Psoas muscle (tissue), 7 donors: ENCODE measurements at regions not wholly inside any gene's neighbourhood (a gene's known extent, or its start where the extent isn't known, plus 50 kb on each side); places are given as distances from the start of the nearest gene placed in this dataset.

Experiments
- ATAC-seq, 4 donors: fragments of 200-7000 bp; cut with Tn5 transposase; one replicate each; pipeline ENCODE4 v1.9.1; 2020; ENCODE audit warnings: moderate library complexity in 3 of 4, mild to moderate bottlenecking in 2 of 4
- DNase-seq, 2 donors: peaks; one replicate each; pipeline ENCODE4 v3.0.0-alpha.2; 2020
- H3K27ac ChIP-seq: fragments of 200-600 bp; one replicate; pipeline ENCODE4 v1.8.0; 2022
- H3K27me3 ChIP-seq, 3 donors: fragments of 200-600 bp in 1 of 3; one replicate each; pipeline versions ENCODE4 v1.6.1 to v1.8.0; 2013 to 2022; ENCODE audit warnings: low read length in 2 of 3, mild to moderate bottlenecking in 2 of 3, moderate library complexity in 1 of 3; ENCODE audit not compliant: insufficient read depth in 3 of 3
- H3K36me3 ChIP-seq, 2 donors: fragments of 200-600 bp in 1 of 2; one replicate each; pipeline versions ENCODE4 v1.6.1 to v1.8.0; 2013 to 2022; ENCODE audit warnings: low read depth in 1 of 2, mild to moderate bottlenecking in 1 of 2, moderate library complexity in 1 of 2; ENCODE audit not compliant: insufficient read depth in 1 of 2
- H3K4me1 ChIP-seq: fragments of 200-600 bp; one replicate; pipeline ENCODE4 v1.8.0; 2022
- H3K4me3 ChIP-seq: fragments of 200-600 bp; one replicate; pipeline ENCODE4 v1.8.0; 2022; ENCODE audit warnings: mild to moderate bottlenecking
- H3K9me3 ChIP-seq: fragments of 200-600 bp; one replicate; pipeline ENCODE4 v1.8.0; 2022
- WGBS, 3 donors: extraction: QIAGEN DNeasy Blood & Tissue Kit; methylation state at CpG; one replicate each; pipeline versions ENCODE4 v1.1.6 to v1.1.7; 2013; 5-methylcytosine and 5-hydroxymethylcytosine counted together
- intact Hi-C, 2 donors: fragments of 100-400 bp; cut with DNase I; formaldehyde crosslinking; loops; one replicate each; pipeline versions ENCODE4 v1.11.0 to v1.14.2; 2022
- TF ChIP-seq, protein P1 (sequence below): fragments of 200-600 bp; IDR thresholded peaks from one replicate; pipeline ENCODE4 v1.8.0; 2022; ENCODE audit warnings: antibody characterized with exemption
- donor health status: healthy with polysubstance abuse.
- donor health status: DM: no; HTN: no; CAD: no; lungs with moderate emphysema.
- donor health status: Bipolar disorder and iron deficiency.
- donor health status: healthy.
- donor health status: DM: yes; HTN: yes; CAD: no.
- donor health status: DM: no; HTN: no; CAD: no.
- donor health status: DM: yes; HTN: yes; CAD: no.

DNA sequence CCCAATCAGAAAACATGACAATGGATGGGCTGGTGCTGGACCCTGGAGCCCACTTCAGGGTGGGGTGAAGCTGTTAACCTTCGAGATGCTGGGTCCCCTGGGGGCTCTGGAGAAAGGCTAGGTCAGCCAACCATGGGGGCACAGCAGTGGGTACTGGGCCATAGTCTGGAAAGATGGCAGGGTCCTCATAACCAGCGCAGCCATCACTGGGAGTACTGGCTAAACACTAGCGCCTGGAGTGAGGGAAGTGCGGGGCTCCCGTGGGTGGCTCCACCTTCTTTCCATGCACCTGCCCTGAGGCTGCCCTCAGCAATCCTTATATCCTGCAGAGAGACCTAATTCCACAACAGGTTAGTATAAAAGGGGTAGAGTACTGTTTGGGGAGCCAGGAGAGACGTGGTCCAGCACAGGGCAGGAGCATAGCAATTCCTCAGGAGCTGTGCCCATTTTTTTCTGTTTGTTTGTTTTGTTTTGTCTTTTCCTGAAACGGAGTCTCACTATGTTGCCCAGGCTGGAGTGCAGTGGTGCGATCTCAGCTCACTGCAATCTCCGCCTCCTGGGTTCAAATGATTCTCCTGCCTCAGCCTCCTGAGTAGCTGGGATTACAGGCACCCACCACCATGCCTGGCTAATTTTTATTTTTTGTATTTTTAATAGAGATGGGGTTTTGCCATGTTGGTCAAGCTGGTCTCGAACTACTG, 122.6 kb upstream of the MEF2A start:
- peaks cover 0 to 2% (median 0%) of the 10 kb centered on the region in 3 donors for H3K27me3 ChIP-seq
- peak overlapping the region; percentile 72 for H3K27ac ChIP-seq
- peaks cover 43% of the 10 kb centered on the region for H3K4me1 ChIP-seq
- H3K4me3 ChIP-seq = peak overlapping the region; percentile 33
- 50 to 64% (median 58%) methylated on average over 10 of the region's 10 CpGs for WGBS, 3 donors
- intact Hi-C loops = loop anchor here (5.0 to 10.0 kb wide), 2 partner anchors 122 to 124 kb away; partner anchors contain the start of gene MEF2A (in 2 of the 2)
- no peaks in the 10 kb centered on the region for H3K9me3 ChIP-seq
- ATAC-seq (peak in 2 of 4 donors; percentile 11 to 15), DNase-seq (no peak)
- H3K36me3 ChIP-seq = no peaks in the 10 kb centered on the region
- TF ChIP-seq, protein P1, sequence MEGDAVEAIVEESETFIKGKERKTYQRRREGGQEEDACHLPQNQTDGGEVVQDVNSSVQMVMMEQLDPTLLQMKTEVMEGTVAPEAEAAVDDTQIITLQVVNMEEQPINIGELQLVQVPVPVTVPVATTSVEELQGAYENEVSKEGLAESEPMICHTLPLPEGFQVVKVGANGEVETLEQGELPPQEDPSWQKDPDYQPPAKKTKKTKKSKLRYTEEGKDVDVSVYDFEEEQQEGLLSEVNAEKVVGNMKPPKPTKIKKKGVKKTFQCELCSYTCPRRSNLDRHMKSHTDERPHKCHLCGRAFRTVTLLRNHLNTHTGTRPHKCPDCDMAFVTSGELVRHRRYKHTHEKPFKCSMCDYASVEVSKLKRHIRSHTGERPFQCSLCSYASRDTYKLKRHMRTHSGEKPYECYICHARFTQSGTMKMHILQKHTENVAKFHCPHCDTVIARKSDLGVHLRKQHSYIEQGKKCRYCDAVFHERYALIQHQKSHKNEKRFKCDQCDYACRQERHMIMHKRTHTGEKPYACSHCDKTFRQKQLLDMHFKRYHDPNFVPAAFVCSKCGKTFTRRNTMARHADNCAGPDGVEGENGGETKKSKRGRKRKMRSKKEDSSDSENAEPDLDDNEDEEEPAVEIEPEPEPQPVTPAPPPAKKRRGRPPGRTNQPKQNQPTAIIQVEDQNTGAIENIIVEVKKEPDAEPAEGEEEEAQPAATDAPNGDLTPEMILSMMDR = no peak

- H3K27me3 ChIP-seq = peaks cover 0 to 2% (median 0%) of the 10 kb centered on the region in 3 donors
- TF ChIP-seq, protein P1 = no peak
- no peaks in the 10 kb centered on the region for H3K9me3 ChIP-seq
- H3K36me3 ChIP-seq = no peaks in the 10 kb centered on the region
- whole genome bisulfite sequencing, 3 donors = 23 to 38% (median 35%) methylated on average over 13 of the region's 13 CpGs
- H3K27ac ChIP-seq = peak overlapping the region; percentile 72
- ATAC-seq (peak; percentile 69 to 82 (median 73)), DNase-seq (no peak)
- H3K4me3 ChIP-seq = no peak overlapping the region
- intact Hi-C loops = loop anchor here (5.0 to 10.0 kb wide), 2 partner anchors 121 to 123 kb away; partner anchors contain the start of gene MEF2A (in 2 of the 2)
- peaks cover 38% of the 10 kb centered on the region for H3K4me1 ChIP-seq
These were observed 121.9 kb upstream of the MEF2A start for GRCh38 chr15:99443768-99444446.

DNA sequence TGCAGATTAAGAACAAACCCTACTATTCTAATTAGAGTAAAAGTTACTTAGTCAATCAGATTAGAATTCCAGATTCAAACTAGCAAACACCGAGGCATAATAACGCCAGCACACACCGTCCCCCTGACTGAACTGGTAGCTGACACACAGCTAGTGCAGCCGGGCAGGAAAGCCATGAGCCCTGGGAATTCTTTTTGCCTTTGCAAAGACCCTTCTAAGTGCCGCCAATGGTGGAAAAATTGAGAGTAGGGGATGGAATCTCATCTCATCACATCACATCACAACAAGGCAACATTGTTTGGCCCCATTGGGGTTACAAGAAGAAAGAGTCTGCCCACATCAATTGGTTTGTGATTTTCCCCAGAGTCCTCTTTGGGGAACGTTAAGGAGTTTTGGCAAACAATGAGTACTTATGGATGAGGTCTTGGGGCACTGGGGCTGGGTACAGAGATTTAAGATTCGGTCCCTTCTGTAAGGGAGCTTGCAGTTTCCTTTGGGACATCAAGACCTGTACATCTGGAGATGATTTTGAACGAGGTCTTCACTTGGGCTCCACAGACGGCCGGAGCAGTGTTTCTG, 120.4 kb upstream of the MEF2A start:
- WGBS, 3 donors = 82 to 87% (median 84%) methylated on average over 10 of the region's 10 CpGs
- H3K4me1 ChIP-seq = peaks cover 38% of the 10 kb centered on the region
- H3K9me3 ChIP-seq = no peaks in the 10 kb centered on the region
- TF ChIP-seq, protein P1 = no peak
- peaks cover 0 to 2% (median 0%) of the 10 kb centered on the region in 3 donors for H3K27me3 ChIP-seq
- no peak overlapping the region for H3K4me3 ChIP-seq
- H3K36me3 ChIP-seq = no peaks in the 10 kb centered on the region
- no peak for DNase-seq
- no peak for ATAC-seq
- H3K27ac ChIP-seq = no peak overlapping the region
- intact Hi-C loops = loop anchor here in 1 of 2 donors (10.0 kb wide), 1 partner anchor 119 kb away; the partner anchor contains the start of gene MEF2A

DNA sequence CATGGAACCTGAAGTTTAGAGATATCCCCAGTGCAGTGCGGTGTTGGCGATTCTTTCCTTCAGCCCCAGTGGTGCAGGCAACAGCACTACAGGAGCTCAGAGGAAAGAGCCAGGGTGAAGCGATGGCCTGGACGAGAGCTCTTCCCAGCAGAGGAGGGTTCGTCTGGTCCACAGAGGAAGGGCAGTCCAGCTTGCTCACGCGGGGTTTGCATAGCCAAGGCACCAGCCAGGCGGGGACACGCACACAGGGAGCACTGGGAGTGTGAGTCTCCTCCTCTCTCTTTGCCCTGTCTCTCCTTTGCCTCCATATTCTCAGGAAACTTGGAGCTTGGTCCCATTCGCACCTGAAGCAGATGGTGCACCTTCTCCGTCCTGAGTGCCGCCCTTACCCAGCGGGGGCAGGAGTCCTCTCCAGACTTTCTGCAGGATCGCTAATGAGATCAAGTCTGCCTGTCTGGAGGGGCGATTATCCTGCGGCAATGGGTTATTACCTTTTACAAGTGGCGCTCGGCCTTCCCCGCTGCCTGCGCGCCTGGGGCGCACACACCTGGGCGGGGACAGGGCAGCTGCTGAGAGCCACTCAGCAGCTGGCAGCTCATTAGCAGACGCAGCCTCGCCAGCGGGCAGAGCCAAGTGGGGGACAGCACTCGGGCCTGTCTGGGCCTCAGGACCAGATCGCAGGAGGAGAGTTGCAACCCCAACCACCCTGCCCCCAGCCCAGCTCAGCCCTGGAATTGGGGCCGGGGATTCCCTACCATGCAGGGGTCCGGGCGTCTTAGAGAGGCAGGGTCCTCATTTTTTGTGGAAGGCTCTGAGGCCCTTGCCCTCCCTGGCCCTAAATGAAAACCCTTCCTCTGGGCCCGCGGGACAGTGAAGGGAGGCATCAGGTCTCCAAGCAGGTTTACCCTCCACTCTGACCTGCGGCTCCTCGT, 119.0 kb upstream of the MEF2A start:
- Histone ChIP-seq H3K27me3 (peaks cover 0 to 2% (median 0%) of the 10 kb centered on the region in 3 donors), H3K27ac (no peak overlapping the region), H3K36me3 (no peaks in the 10 kb centered on the region), H3K4me3 (no peak overlapping the region), H3K9me3 (no peaks in the 10 kb centered on the region), H3K4me1 (peaks cover 35% of the 10 kb centered on the region)
- ATAC-seq = no peak
- no peak for DNase-seq
- intact Hi-C loops = loop anchor here in 1 of 2 donors (10.0 kb wide), 1 partner anchor 118 kb away; the partner anchor contains the start of gene MEF2A
- 77 to 86% (median 78%) methylated on average over 35 of the region's 35 CpGs for WGBS, 3 donors
- TF ChIP-seq, protein P1 = no peak
